Neural progenitor cell (in vitro differentiated cells): ENCODE measurements at regions not wholly inside any gene's neighbourhood (a gene's known extent, or its start where the extent isn't known, plus 50 kb on each side); places are given as distances from the start of the nearest gene placed in this dataset.

ENCODE experiments used
- DNase-seq: peaks from one replicate; pipeline ENCODE4 v3.0.0-alpha.2; 2016; ENCODE audit warnings: low spot score
- H2AFZ ChIP-seq: fragments of 200-600 bp; sonication (generic); replicated peaks from 2 replicates; pipeline ENCODE4 v1.6.1; 2016; ENCODE audit warnings: antibody characterized with exemption
- H3F3A ChIP-seq: fragments of 200-600 bp; sonication (generic); 2 replicates; pipeline ENCODE4 v1.6.1; 2016; ENCODE audit warnings: antibody characterized with exemption, low read depth
- H3K27ac ChIP-seq: fragments of 200-600 bp; sonication (generic); 2 replicates; pipeline ENCODE4 v1.5.1; 2016; ENCODE audit warnings: mild to moderate bottlenecking
- H3K27me3 ChIP-seq: fragments of 200-600 bp; sonication (generic); 2 replicates; pipeline ENCODE4 v1.6.1; 2016; ENCODE audit warnings: mild to moderate bottlenecking, moderate library complexity
- H3K36me3 ChIP-seq: fragments of 200-600 bp; sonication (generic); 2 replicates; pipeline ENCODE4 v1.5.1; 2016
- H3K4me1 ChIP-seq: fragments of 200-600 bp; sonication (generic); 2 replicates; pipeline ENCODE4 v1.6.1; 2016; ENCODE audit warnings: mixed run types
- H3K4me2 ChIP-seq: fragments of 200-600 bp; sonication (generic); 2 replicates; pipeline ENCODE4 v1.6.1; 2016
- H3K4me3 ChIP-seq: fragments of 200-600 bp; sonication (generic); 2 replicates; pipeline ENCODE4 v1.5.1; 2016
- H3K79me2 ChIP-seq: fragments of 200-600 bp; sonication (generic); 2 replicates; pipeline ENCODE4 v1.6.1; 2016; ENCODE audit warnings: low read depth
- H3K9ac ChIP-seq: fragments of 200-600 bp; sonication (generic); 2 replicates; pipeline ENCODE4 v1.6.1; 2016
- H3K9me3 ChIP-seq: fragments of 200-600 bp; sonication (generic); 2 replicates; pipeline ENCODE4 v1.5.1; 2016; ENCODE audit warnings: low read depth
- H4K20me1 ChIP-seq: fragments of 200-600 bp; sonication (generic); 2 replicates; pipeline ENCODE4 v1.6.1; 2016; ENCODE audit warnings: low read depth
- H3K27ac Mint-ChIP-seq: 3 replicates; pipeline ENCODE4 v1.8.0; 2021; ENCODE audit warnings: mixed read lengths
- H3K27me3 Mint-ChIP-seq: 2 replicates; pipeline ENCODE4 v1.8.0; 2022; ENCODE audit warnings: low read depth, mild to moderate bottlenecking, inconsistent platforms, moderate library complexity, mixed read lengths; ENCODE audit not compliant: insufficient read depth
- H3K36me3 Mint-ChIP-seq: 3 replicates; pipeline ENCODE4 v1.8.0; 2021; ENCODE audit warnings: mixed read lengths
- H3K4me1 Mint-ChIP-seq: 3 replicates; pipeline ENCODE4 v1.8.0; 2021; ENCODE audit warnings: mixed read lengths
- H3K4me3 Mint-ChIP-seq: 3 replicates; pipeline ENCODE4 v1.8.0; 2021; ENCODE audit warnings: mild to moderate bottlenecking, moderate library complexity, mixed read lengths
- H3K9me3 Mint-ChIP-seq: 3 replicates; pipeline ENCODE4 v1.8.0; 2020; ENCODE audit warnings: mixed read lengths
- EZH2 ChIP-seq: fragments of 200-600 bp; sonication (generic); IDR thresholded peaks from 2 replicates; pipeline ENCODE4 v1.6.1; 2017; ENCODE audit warnings: antibody characterized with exemption, mild to moderate bottlenecking, moderate library complexity
- EZH2phosphoT487 ChIP-seq: fragments of 200-600 bp; sonication (generic); IDR thresholded peaks from 2 replicates; pipeline ENCODE4 v1.6.1; 2017; ENCODE audit warnings: antibody characterized with exemption
- TF ChIP-seq, protein P1 (sequence below): fragments of 200-600 bp; sonication (generic); IDR thresholded peaks from 2 replicates; pipeline ENCODE4 v1.5.1; 2017; ENCODE audit warnings: antibody characterized with exemption, mild to moderate bottlenecking

DNA sequence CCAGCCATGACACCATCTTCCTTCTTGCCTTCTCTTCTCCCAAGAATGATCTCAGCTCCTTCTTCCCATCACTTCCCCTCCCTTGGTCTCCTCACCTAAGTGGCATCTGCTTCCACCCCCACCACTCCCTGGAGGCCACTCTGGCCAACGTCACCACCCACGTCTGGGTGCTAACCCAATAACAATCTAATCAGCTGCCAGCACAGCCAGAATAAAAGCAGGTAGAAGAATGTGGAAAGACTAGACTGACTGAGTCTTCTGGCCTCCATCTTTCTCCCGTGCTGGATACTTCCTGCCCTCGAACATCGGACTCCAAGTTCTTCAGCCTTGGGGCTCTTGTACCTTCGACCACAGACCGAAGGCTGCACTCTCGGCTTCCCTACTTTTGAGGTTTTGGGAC lies 245.3 kb upstream of the CSF3R start:
- Mint-ChIP-seq H3K4me3 (no peak overlapping the region), H3K27ac (no peak overlapping the region)

GRCh38 chr1:36725151-36725550 lies 242.4 kb upstream of the CSF3R start:
- no peak overlapping the region for H2AFZ ChIP-seq
- H3K9me3 ChIP-seq: no peaks in the 10 kb centered on the region
- no peaks in the 10 kb centered on the region for H3K36me3 Mint-ChIP-seq
- no peak overlapping the region for H3K27ac Mint-ChIP-seq
- H3K79me2 ChIP-seq: no peaks in the 10 kb centered on the region
- no peaks in the 10 kb centered on the region for H3F3A ChIP-seq
- no peak overlapping the region for H3K4me3 ChIP-seq
- no peaks in the 10 kb centered on the region for H3K27me3 ChIP-seq
- no peak for DNase-seq
- H3K27me3 Mint-ChIP-seq: peaks cover 5% of the 10 kb centered on the region
- H3K36me3 ChIP-seq: no peaks in the 10 kb centered on the region
- no peak overlapping the region for H3K9ac ChIP-seq
- H3K4me3 Mint-ChIP-seq: no peak overlapping the region
- no peaks in the 10 kb centered on the region for H4K20me1 ChIP-seq
- no peak overlapping the region for H3K27ac ChIP-seq
- H3K4me1 ChIP-seq: peaks cover 8% of the 10 kb centered on the region
- TF ChIP-seq EZH2 (no peak), EZH2phosphoT487 (no peak)
- TF ChIP-seq, protein P1, sequence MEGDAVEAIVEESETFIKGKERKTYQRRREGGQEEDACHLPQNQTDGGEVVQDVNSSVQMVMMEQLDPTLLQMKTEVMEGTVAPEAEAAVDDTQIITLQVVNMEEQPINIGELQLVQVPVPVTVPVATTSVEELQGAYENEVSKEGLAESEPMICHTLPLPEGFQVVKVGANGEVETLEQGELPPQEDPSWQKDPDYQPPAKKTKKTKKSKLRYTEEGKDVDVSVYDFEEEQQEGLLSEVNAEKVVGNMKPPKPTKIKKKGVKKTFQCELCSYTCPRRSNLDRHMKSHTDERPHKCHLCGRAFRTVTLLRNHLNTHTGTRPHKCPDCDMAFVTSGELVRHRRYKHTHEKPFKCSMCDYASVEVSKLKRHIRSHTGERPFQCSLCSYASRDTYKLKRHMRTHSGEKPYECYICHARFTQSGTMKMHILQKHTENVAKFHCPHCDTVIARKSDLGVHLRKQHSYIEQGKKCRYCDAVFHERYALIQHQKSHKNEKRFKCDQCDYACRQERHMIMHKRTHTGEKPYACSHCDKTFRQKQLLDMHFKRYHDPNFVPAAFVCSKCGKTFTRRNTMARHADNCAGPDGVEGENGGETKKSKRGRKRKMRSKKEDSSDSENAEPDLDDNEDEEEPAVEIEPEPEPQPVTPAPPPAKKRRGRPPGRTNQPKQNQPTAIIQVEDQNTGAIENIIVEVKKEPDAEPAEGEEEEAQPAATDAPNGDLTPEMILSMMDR: no peak
- H3K4me1 Mint-ChIP-seq: no peaks in the 10 kb centered on the region
- H3K4me2 ChIP-seq: no peak overlapping the region
- no peaks in the 10 kb centered on the region for H3K9me3 Mint-ChIP-seq

More for the DNA sequence above, 245.3 kb upstream of the CSF3R start:
- no peak for TF ChIP-seq EZH2phosphoT487
- TF ChIP-seq, protein P1: no peak
- no peak for TF ChIP-seq EZH2
- Histone ChIP-seq H3F3A (no peaks in the 10 kb centered on the region), H4K20me1 (no peaks in the 10 kb centered on the region), H3K9me3 (no peaks in the 10 kb centered on the region), H3K27ac (no peak overlapping the region), H3K4me1 (peaks cover 21% of the 10 kb centered on the region), H3K4me3 (no peak overlapping the region), H3K36me3 (no peaks in the 10 kb centered on the region), H3K79me2 (no peaks in the 10 kb centered on the region), H3K9ac (no peak overlapping the region), H3K27me3 (no peaks in the 10 kb centered on the region), H2AFZ (no peak overlapping the region), H3K4me2 (no peak overlapping the region)
- no peaks in the 10 kb centered on the region for H3K36me3 Mint-ChIP-seq
- H3K4me1 Mint-ChIP-seq: no peaks in the 10 kb centered on the region
- no peaks in the 10 kb centered on the region for H3K9me3 Mint-ChIP-seq
- peaks cover 13% of the 10 kb centered on the region for H3K27me3 Mint-ChIP-seq
- DNase-seq: no peak

DNA sequence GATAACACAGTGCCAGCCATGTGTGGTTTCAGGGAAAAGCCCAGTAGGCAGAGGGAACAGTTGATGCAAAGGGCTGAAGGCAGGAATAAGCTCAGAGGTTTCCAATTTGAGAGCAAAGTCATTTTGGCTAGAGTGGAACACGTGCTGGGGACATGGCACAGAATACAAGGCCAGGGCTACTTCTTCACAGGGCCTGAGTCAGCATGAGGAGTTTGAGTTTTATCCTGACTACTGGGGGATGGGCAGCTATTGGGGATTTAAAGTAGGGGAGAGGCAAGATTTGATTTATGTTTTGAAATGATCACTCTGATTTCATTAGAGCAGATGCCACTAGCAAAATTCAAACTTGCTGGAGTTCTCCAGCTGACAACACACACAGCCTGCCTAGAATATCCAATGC lies 241.1 kb upstream of the CSF3R start:
- no peak for TF ChIP-seq EZH2
- no peak overlapping the region for H3K4me3 Mint-ChIP-seq
- Histone ChIP-seq H4K20me1 (no peaks in the 10 kb centered on the region), H3K36me3 (no peaks in the 10 kb centered on the region), H3K4me3 (no peak overlapping the region), H3K27ac (no peak overlapping the region), H3K27me3 (no peaks in the 10 kb centered on the region), H3F3A (no peaks in the 10 kb centered on the region), H3K4me1 (no peaks in the 10 kb centered on the region), H2AFZ (no peak overlapping the region), H3K9ac (no peak overlapping the region), H3K79me2 (no peaks in the 10 kb centered on the region), H3K9me3 (no peaks in the 10 kb centered on the region), H3K4me2 (no peak overlapping the region)
- DNase-seq: no peak
- no peak overlapping the region for H3K27ac Mint-ChIP-seq
- H3K27me3 Mint-ChIP-seq: peaks cover 2% of the 10 kb centered on the region
- no peaks in the 10 kb centered on the region for H3K9me3 Mint-ChIP-seq
- H3K36me3 Mint-ChIP-seq: no peaks in the 10 kb centered on the region
- H3K4me1 Mint-ChIP-seq: no peaks in the 10 kb centered on the region

DNA sequence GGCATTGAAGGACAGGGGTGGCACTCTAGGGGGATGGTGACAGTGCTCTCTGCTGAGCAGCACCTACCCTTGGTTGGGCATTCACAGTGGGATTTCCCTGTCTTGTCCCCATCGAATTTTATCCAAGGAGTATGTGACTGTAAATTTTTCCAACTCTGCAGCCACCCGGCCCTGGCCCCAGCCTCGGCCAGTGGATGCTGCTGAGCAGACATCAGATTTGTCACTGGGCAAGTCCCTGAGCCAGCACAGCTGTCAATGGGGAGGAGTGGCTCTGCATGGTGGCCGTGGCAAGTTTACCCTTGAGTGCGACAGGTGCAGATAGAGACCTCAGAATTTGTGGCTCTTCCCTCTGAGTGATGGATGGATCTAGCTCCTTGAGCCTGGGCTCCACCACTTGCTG lies 240.2 kb upstream of the CSF3R start:
- Histone ChIP-seq H4K20me1 (no peaks in the 10 kb centered on the region), H3K9me3 (no peaks in the 10 kb centered on the region)

More for the DNA sequence above, 240.2 kb upstream of the CSF3R start:
- Mint-ChIP-seq H3K9me3 (no peaks in the 10 kb centered on the region), H3K27ac (no peak overlapping the region), H3K27me3 (peaks cover 2% of the 10 kb centered on the region), H3K36me3 (no peaks in the 10 kb centered on the region), H3K4me1 (no peaks in the 10 kb centered on the region), H3K4me3 (no peak overlapping the region)
- H3K27me3 ChIP-seq: no peaks in the 10 kb centered on the region
- DNase-seq: no peak
- no peak overlapping the region for H3K9ac ChIP-seq
- H3K36me3 ChIP-seq: no peaks in the 10 kb centered on the region
- TF ChIP-seq, protein P1: no peak
- no peak for TF ChIP-seq EZH2
- no peak for TF ChIP-seq EZH2phosphoT487
- H3K4me1 ChIP-seq: no peaks in the 10 kb centered on the region
- no peaks in the 10 kb centered on the region for H3K79me2 ChIP-seq
- H2AFZ ChIP-seq: no peak overlapping the region
- no peak overlapping the region for H3K4me3 ChIP-seq
- H3F3A ChIP-seq: no peaks in the 10 kb centered on the region
- H3K4me2 ChIP-seq: no peak overlapping the region
- H3K27ac ChIP-seq: no peak overlapping the region
